Osteoblast (primary cell): ENCODE measurements at regions not wholly inside any gene's neighbourhood (a gene's known extent, or its start where the extent isn't known, plus 50 kb on each side); places are given as distances from the start of the nearest gene placed in this dataset.
A peak's percentile ranks its signal among the peaks of the same experiment; 100 is the strongest.

Experiments
- DNase-seq: peaks from one replicate; pipeline ENCODE4 v3.0.0; 2011; ENCODE audit warnings: low spot score, mixed read lengths; ENCODE audit not compliant: insufficient read length; ENCODE audit errors: missing footprints
- H2AFZ ChIP-seq: 2 replicates; pipeline ENCODE4 v1.6.0; 2011; ENCODE audit warnings: mild to moderate bottlenecking, low read length
- H3K27ac ChIP-seq: 2 replicates; pipeline ENCODE4 v1.5.1; 2011; ENCODE audit warnings: mild to moderate bottlenecking, low read depth, low read length, moderate library complexity
- H3K27me3 ChIP-seq: 2 replicates; pipeline ENCODE4 v1.6.0; 2012; ENCODE audit warnings: mild to moderate bottlenecking, control low read depth, inconsistent platforms, low read length, moderate library complexity; ENCODE audit not compliant: insufficient read depth
- H3K36me3 ChIP-seq: 2 replicates; pipeline ENCODE4 v1.5.1; 2011; ENCODE audit warnings: mild to moderate bottlenecking, low read length, control low read depth, moderate library complexity; ENCODE audit not compliant: insufficient read depth
- H3K4me1 ChIP-seq: 2 replicates; pipeline ENCODE4 v1.5.1; 2011; ENCODE audit warnings: mild to moderate bottlenecking, low read length, control low read depth, moderate library complexity; ENCODE audit not compliant: insufficient read depth
- H3K4me2 ChIP-seq: 2 replicates; pipeline ENCODE4 v1.6.0; 2011; ENCODE audit warnings: mild to moderate bottlenecking, low read length; ENCODE audit not compliant: insufficient read depth
- H3K4me3 ChIP-seq: fragments of 200-600 bp; sonication (generic); 3 replicates; pipeline ENCODE4 v1.5.1; 2012; ENCODE audit warnings: mild to moderate bottlenecking, low read length, inconsistent platforms; ENCODE audit not compliant: insufficient read depth
- H3K79me2 ChIP-seq: 2 replicates; pipeline ENCODE4 v1.6.0; 2012; ENCODE audit warnings: mild to moderate bottlenecking, low read length, control low read depth, inconsistent platforms; ENCODE audit not compliant: insufficient read depth
- H3K9me3 ChIP-seq: 2 replicates; pipeline ENCODE4 v1.5.1; 2011; ENCODE audit warnings: low read depth, low read length, control low read depth
- H4K20me1 ChIP-seq: 2 replicates; pipeline ENCODE4 v1.6.0; 2012; ENCODE audit warnings: mild to moderate bottlenecking, low read length, control low read depth; ENCODE audit not compliant: insufficient read depth
- CTCF ChIP-seq: IDR thresholded peaks from 2 replicates; pipeline ENCODE4 v1.5.1; 2011; ENCODE audit warnings: mild to moderate bottlenecking, low read depth, low read length, moderate library complexity; ENCODE audit errors: extremely low read depth

DNA sequence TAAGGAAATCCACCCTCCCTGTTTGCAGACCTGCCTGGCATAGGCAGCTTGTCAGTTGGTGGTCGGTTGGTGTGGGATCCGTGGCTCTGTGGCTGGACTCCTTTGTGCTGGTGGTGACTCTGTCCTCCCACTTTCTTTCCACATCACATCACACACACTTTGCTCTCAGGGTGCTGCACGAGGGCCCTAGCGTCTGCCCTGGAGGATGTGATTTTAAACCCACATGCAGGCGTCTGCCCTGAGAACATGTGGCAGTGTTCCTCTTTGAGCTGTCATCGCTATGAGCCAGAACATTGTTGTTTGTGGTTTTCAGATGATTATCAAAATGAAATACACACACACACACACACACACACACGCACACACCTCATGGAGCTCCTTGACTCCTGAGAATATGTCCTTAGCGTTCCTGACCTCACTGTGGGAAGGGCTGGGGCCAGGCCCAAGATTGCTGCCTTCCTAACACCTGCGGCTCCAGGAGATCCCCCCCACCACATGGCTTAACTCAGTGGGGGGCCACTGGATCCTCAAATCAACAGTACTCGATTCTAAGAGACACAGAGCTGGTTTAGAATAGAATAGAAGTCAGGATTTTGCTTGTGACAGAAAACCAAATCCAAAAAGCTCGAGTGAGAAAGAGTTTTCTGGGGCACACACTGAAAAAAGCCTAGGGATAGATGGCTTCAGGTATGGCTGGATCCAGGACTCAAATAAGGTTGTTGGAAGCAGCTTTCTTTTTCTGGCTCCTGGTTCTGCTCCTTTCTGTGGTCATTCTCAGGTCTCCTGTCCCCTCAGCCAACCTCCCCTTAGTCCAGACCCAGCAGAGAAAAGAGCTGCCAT, 54.8 kb downstream of the RTP5 start:
- H2AFZ ChIP-seq = no peak overlapping the region

DNA sequence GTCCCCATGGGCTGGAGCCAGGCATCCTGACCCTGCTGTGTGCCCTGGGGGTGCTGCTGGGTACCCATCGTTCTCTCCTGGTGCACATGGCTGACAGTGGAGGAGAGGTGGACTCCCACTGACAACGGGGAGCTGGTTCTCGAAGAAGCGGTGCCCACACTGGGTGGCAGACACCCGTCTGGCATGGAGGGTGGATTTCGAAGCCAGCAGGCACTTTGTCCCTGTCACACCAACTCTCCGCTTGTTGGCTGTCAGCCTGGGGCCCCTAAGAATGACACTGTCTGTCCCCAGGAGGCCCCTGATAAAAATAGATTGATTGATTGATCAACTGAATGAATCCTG, 55.4 kb downstream of the RTP5 start:
- Histone ChIP-seq H3K27me3 (peaks cover 9% of the 10 kb centered on the region), H3K4me1 (no peaks in the 10 kb centered on the region), H3K79me2 (no peaks in the 10 kb centered on the region), H3K9me3 (no peaks in the 10 kb centered on the region), H3K4me2 (no peak overlapping the region), H3K27ac (no peak overlapping the region), H3K4me3 (no peak overlapping the region), H4K20me1 (no peaks in the 10 kb centered on the region), H2AFZ (no peak overlapping the region), H3K36me3 (no peaks in the 10 kb centered on the region)
- TF ChIP-seq CTCF = no peak
- DNase-seq = peak; percentile 2

More for the DNA sequence above, 54.8 kb downstream of the RTP5 start:
- H3K9me3 ChIP-seq = no peaks in the 10 kb centered on the region
- peak; percentile 43 for DNase-seq
- no peaks in the 10 kb centered on the region for H3K79me2 ChIP-seq
- no peaks in the 10 kb centered on the region for H3K36me3 ChIP-seq
- no peaks in the 10 kb centered on the region for H4K20me1 ChIP-seq
- peaks cover 9% of the 10 kb centered on the region for H3K27me3 ChIP-seq
- no peak overlapping the region for H3K4me2 ChIP-seq
- H3K27ac ChIP-seq = no peak overlapping the region
- no peaks in the 10 kb centered on the region for H3K4me1 ChIP-seq
- no peak for TF ChIP-seq CTCF
- no peak overlapping the region for H3K4me3 ChIP-seq

GRCh38 chr2:241925277-241925676, 55.7 kb downstream of the RTP5 start:
- H2AFZ ChIP-seq = no peak overlapping the region
- no peaks in the 10 kb centered on the region for H3K9me3 ChIP-seq
- no peaks in the 10 kb centered on the region for H3K36me3 ChIP-seq
- TF ChIP-seq CTCF = no peak
- H3K4me2 ChIP-seq = no peak overlapping the region
- H4K20me1 ChIP-seq = no peaks in the 10 kb centered on the region
- no peaks in the 10 kb centered on the region for H3K79me2 ChIP-seq
- H3K4me3 ChIP-seq = no peak overlapping the region
- peaks cover 9% of the 10 kb centered on the region for H3K27me3 ChIP-seq
- DNase-seq = peak; percentile 22
- H3K27ac ChIP-seq = no peak overlapping the region
- H3K4me1 ChIP-seq = no peaks in the 10 kb centered on the region

GRCh38 chr2:241925821-241926441, 56.4 kb downstream of the RTP5 start:
- Histone ChIP-seq H3K4me1 (no peaks in the 10 kb centered on the region), H3K79me2 (no peaks in the 10 kb centered on the region), H3K27ac (no peak overlapping the region), H2AFZ (no peak overlapping the region), H3K27me3 (peaks cover 9% of the 10 kb centered on the region), H3K36me3 (no peaks in the 10 kb centered on the region), H3K9me3 (no peaks in the 10 kb centered on the region), H3K4me2 (no peak overlapping the region), H4K20me1 (no peaks in the 10 kb centered on the region), H3K4me3 (no peak overlapping the region)
- TF ChIP-seq CTCF = no peak
- peak; percentile 74 for DNase-seq
